C4-2B (cell line): ENCODE measurements at regions not wholly inside any gene's neighbourhood (a gene's known extent, or its start where the extent isn't known, plus 50 kb on each side); places are given as distances from the start of the nearest gene placed in this dataset.

ENCODE experiments used
- CTCF ChIP-seq: fragments of 450-650 bp; conservative IDR thresholded peaks from 2 replicates; pipeline ENCODE4 v1.5.1; 2017; ENCODE audit warnings: mild to moderate bottlenecking
- ZFX ChIP-seq: fragments of 450-650 bp; IDR thresholded peaks from 2 replicates; pipeline ENCODE4 v1.6.1; 2017

DNA sequence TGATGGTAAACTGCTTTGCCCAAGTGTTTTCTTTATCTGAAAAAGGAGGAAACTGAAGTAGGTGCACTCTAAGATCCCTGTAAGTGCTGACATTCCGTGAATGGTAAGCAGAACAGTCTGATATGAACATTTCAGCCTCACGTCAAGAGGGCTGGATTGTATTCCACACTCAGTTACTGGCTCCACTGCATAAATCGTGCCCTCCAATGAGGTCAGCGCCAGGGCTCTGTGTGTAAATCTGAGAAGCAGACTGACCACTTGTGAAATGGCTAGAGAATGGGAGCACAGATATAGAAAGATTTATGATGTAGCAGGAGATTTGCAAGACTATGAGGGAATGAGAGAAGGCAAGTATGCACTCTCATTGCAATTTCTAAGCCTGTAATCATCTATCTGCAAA, 153.0 kb downstream of the ICOS start:
- TF ChIP-seq CTCF (no peak), ZFX (no peak)
